ENCODE measurements at regions not wholly inside any gene's neighbourhood (a gene's known extent, or its start where the extent isn't known, plus 50 kb on each side); places are given as distances from the start of the nearest gene placed in this dataset.
"Not testable (repeated sequence)": the region's sequence is repeated elsewhere in the genome, so short reads cannot be mapped to it uniquely, and the experiment has no call there.

DNA sequence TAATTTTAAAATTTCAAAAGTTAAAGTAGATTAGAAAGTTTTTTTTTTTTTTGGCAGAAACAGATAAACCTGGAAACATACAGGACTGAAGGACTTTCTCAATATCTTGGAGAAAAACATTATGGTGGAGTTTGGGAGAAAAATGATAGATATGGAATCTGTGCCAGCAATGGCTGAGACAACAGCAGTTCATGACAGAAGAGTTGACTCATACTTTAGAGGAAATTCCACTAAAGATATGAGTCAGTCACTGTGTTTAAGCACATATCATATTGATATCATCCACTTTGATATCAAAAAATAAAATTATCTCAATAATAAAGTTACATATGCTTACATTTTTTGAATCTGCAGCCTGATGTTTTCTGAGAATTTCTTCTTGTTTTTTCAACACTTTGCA lies 193.9 kb upstream of the OR4E1 start:
- Histone ChIP-seq H3K27ac (ENCODE audit: low read depth in 1 of 2, low read length in 2 of 2) (no peak overlapping the region), H3K9me3 (ENCODE audit: control insufficient read depth, low read length) (peaks cover 1% of the 10 kb centered on the region), H3K36me3 (ENCODE audit: control insufficient read depth in 1 of 2, insufficient read depth in 2 of 2, low read length in 1 of 2) (no peaks in the 10 kb centered on the region), H3K4me1 (ENCODE audit: control insufficient read depth in 1 of 2, insufficient read depth in 2 of 2, low read length in 2 of 2) (no peaks in the 10 kb centered on the region), H3K4me3 (ENCODE audit: low read length in 2 of 2) (no peak overlapping the region), H3K27me3 (ENCODE audit: control insufficient read depth in 1 of 2, insufficient read depth in 2 of 2, low read length in 1 of 2) (no peaks in the 10 kb centered on the region)
- no peak for DNase-seq
- intact Hi-C loops (cut with DNase I): no loop called here
- ATAC-seq (ENCODE audit: low FRiP score): no peak

DNA sequence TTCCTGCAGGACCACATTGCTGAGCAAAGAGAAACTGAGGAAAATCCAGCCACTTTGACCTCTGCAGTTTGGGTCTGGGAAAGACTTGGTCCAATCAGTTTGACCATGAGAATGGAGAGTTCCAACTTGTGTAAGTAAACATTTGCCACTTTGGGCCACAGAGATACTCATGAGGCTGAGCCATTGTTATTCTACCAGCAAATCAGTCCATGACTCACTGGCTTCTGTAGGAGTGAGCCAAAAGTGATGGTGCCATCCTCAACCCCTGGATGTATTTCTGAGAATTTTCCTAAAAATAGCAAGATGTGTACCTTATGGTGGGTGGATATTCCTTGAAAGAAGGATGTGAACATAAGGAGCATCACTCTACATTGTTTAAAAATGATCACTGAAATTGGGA lies 192.9 kb upstream of the OR4E1 start:
- no peak overlapping the region for H3K27ac ChIP-seq (ENCODE audit: low read depth in 1 of 2, low read length in 2 of 2)
- H3K9me3 ChIP-seq (ENCODE audit: control insufficient read depth, low read length): peaks cover 1% of the 10 kb centered on the region
- no peaks in the 10 kb centered on the region for H3K4me1 ChIP-seq (ENCODE audit: control insufficient read depth in 1 of 2, insufficient read depth in 2 of 2, low read length in 2 of 2)
- no peak for ATAC-seq (ENCODE audit: low FRiP score)
- intact Hi-C loops (cut with DNase I): no loop called here
- no peaks in the 10 kb centered on the region for H3K27me3 ChIP-seq (ENCODE audit: control insufficient read depth in 1 of 2, insufficient read depth in 2 of 2, low read length in 1 of 2)
- no peak for DNase-seq
- H3K36me3 ChIP-seq (ENCODE audit: control insufficient read depth in 1 of 2, insufficient read depth in 2 of 2, low read length in 1 of 2): no peaks in the 10 kb centered on the region
- H3K4me3 ChIP-seq (ENCODE audit: low read length in 2 of 2): no peak overlapping the region

DNA sequence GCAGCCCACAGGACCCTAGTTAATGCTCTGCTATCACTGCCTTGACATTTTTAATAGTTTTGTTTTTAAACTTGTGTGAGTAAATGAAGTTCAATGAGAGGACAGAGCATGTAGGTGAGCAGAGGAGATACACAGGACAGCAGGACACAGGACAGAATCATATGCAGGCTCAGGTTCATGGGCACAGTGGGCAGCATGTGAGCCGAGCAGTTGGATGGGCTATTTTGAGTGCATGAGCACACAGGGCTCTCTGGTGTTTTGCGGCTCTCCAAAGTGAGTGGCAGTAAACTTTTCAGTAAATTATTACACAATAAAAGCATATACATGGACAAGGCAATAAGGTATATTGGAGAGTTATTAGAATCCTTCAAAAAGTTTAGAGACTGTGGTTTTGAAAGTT lies 189.7 kb upstream of the OR4E1 start:
- Histone ChIP-seq H3K27ac (ENCODE audit: low read depth in 1 of 2, low read length in 2 of 2) (no peak overlapping the region), H3K27me3 (ENCODE audit: control insufficient read depth in 1 of 2, insufficient read depth in 2 of 2, low read length in 1 of 2) (no peaks in the 10 kb centered on the region), H3K36me3 (ENCODE audit: control insufficient read depth in 1 of 2, insufficient read depth in 2 of 2, low read length in 1 of 2) (no peaks in the 10 kb centered on the region), H3K4me1 (ENCODE audit: control insufficient read depth in 1 of 2, insufficient read depth in 2 of 2, low read length in 2 of 2) (no peaks in the 10 kb centered on the region), H3K4me3 (ENCODE audit: low read length in 2 of 2) (no peak overlapping the region), H3K9me3 (ENCODE audit: control insufficient read depth, low read length) (no peaks in the 10 kb centered on the region)
- 64 to 66% methylated on average over 2 of the region's 2 CpGs for WGBS, 2 donors
- DNase-seq (no peak), ATAC-seq (ENCODE audit: low FRiP score) (no peak)
- intact Hi-C loops (cut with DNase I): no loop called here

DNA sequence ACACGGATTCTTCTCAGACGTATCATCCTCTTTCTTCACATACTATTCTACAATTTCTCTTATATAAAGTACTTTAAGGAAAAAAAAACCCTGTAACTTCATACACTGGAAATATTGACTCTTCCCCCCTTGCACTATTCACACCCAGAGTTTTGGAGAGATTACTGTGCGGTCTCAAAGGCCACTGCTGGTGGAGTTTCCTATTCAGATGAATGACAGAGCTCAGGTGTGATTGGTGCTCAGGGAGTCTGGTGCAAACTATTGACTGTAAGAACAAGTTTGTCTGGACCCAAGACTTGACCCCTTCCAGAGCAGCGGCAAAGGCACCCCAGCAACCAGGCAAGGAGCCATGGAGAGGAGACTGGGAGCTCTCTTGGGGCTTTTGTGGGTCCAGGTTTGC lies 187.5 kb upstream of the OR4E1 start:
- no peak for ATAC-seq (ENCODE audit: low FRiP score)
- WGBS, 2 donors: 78 to 82% methylated on average over 4 of the region's 4 CpGs
- Histone ChIP-seq H3K27ac (ENCODE audit: low read depth in 1 of 2, low read length in 2 of 2) (no peak overlapping the region), H3K36me3 (ENCODE audit: control insufficient read depth in 1 of 2, insufficient read depth in 2 of 2, low read length in 1 of 2) (no peaks in the 10 kb centered on the region), H3K4me3 (ENCODE audit: low read length in 2 of 2) (no peak overlapping the region), H3K4me1 (ENCODE audit: control insufficient read depth in 1 of 2, insufficient read depth in 2 of 2, low read length in 2 of 2) (no peaks in the 10 kb centered on the region), H3K27me3 (ENCODE audit: control insufficient read depth in 1 of 2, insufficient read depth in 2 of 2, low read length in 1 of 2) (no peaks in the 10 kb centered on the region), H3K9me3 (ENCODE audit: control insufficient read depth, low read length) (no peaks in the 10 kb centered on the region)
- intact Hi-C loops (cut with DNase I): no loop called here
- no peak for DNase-seq

DNA sequence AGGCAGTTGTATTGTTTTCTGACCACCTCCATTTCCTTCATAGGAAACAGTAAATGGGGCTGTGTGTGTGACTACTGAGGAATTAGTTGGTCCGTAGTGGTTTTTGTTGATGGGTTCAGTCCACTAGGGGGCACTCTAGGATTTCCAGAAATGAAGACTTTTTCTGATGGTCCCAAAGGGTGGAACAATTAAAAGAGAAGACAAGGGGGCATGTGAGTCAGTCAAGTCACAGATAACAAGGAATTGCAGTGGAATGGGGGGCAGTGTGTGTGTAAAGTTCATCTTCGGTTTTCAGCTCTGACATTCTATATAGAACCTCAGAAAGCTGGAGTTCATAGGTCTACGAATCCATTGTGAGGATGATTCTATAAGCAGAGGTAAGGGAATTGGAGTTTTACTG lies 186.6 kb upstream of the OR4E1 start:
- H3K27me3 ChIP-seq (ENCODE audit: control insufficient read depth in 1 of 2, insufficient read depth in 2 of 2, low read length in 1 of 2): no peaks in the 10 kb centered on the region
- no peaks in the 10 kb centered on the region for H3K36me3 ChIP-seq (ENCODE audit: control insufficient read depth in 1 of 2, insufficient read depth in 2 of 2, low read length in 1 of 2)
- H3K9me3 ChIP-seq (ENCODE audit: control insufficient read depth, low read length): no peaks in the 10 kb centered on the region
- H3K4me1 ChIP-seq (ENCODE audit: control insufficient read depth in 1 of 2, insufficient read depth in 2 of 2, low read length in 2 of 2): no peaks in the 10 kb centered on the region
- DNase-seq: no peak
- 62 to 69% methylated on average over 3 of the region's 3 CpGs for WGBS, 2 donors
- no peak overlapping the region for H3K4me3 ChIP-seq (ENCODE audit: low read length in 2 of 2)
- no peak overlapping the region for H3K27ac ChIP-seq (ENCODE audit: low read depth in 1 of 2, low read length in 2 of 2)
- intact Hi-C loops (cut with DNase I): no loop called here
- ATAC-seq (ENCODE audit: low FRiP score): no peak

DNA sequence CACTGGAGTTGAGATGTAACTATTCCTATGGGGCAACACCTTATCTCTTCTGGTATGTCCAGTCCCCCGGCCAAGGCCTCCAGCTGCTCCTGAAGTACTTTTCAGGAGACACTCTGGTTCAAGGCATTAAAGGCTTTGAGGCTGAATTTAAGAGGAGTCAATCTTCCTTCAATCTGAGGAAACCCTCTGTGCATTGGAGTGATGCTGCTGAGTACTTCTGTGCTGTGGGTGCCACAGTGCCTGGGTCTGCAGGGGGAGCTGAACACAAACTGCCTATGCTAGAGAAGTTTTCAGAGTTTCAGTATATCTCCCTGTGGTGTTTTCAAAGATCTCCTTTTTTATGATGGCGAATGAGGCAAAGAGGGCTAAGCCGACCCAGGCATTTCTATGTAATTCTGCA lies 179.2 kb upstream of the OR4E1 start:
- 70 to 75% methylated on average over 3 of the region's 3 CpGs for WGBS, 2 donors
- Histone ChIP-seq H3K4me3 (ENCODE audit: low read length in 2 of 2) (no peak overlapping the region), H3K4me1 (ENCODE audit: control insufficient read depth in 1 of 2, insufficient read depth in 2 of 2, low read length in 2 of 2) (no peaks in the 10 kb centered on the region), H3K9me3 (ENCODE audit: control insufficient read depth, low read length) (no peaks in the 10 kb centered on the region), H3K27ac (ENCODE audit: low read depth in 1 of 2, low read length in 2 of 2) (no peak overlapping the region), H3K27me3 (ENCODE audit: control insufficient read depth in 1 of 2, insufficient read depth in 2 of 2, low read length in 1 of 2) (no peaks in the 10 kb centered on the region), H3K36me3 (ENCODE audit: control insufficient read depth in 1 of 2, insufficient read depth in 2 of 2, low read length in 1 of 2) (no peaks in the 10 kb centered on the region)
- intact Hi-C loops (cut with DNase I): no loop called here
- DNase-seq (no peak), ATAC-seq (ENCODE audit: low FRiP score) (no peak)

DNA sequence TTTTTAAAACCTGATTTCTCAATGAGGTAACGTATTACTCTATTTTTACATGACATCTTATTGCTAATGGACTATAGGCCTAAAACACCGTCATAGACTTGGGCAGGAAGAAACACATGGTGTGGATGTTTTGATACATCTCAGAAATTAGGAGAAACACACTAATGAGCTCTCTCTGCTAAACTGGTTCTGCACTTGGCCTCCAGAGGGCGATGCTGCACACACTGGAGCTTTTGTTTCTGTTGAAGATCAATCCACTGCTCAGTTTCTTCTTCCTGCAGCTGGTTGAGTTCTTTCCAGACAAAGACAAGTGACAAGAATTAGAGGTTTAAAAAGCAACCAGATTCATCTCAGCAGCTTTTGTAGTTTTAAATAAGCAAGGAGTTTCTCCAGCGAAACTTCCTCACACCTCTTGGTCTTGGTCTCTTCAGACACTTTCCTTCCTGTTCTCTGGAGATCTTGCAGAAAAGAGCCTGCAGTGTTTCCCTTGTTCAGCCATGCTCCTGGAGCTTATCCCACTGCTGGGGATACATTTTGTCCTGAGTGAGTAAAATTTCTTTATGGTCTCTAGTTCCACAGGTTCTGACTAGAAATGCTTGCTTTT lies 178.5 kb upstream of the OR4E1 start:
- ATAC-seq (ENCODE audit: low FRiP score) (no peak), DNase-seq (no peak)

DNA sequence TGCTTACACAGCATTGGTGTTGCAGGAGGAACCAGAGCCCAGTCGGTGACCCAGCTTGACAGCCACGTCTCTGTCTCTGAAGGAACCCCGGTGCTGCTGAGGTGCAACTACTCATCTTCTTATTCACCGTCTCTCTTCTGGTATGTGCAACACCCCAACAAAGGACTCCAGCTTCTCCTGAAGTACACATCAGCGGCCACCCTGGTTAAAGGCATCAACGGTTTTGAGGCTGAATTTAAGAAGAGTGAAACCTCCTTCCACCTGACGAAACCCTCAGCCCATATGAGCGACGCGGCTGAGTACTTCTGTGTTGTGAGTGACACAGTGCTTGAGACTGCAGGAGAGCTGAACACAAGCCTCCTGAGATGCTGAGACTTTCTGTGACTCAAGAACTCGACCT lies 173.3 kb upstream of the OR4E1 start:
- H3K27me3 ChIP-seq (ENCODE audit: control insufficient read depth in 1 of 2, insufficient read depth in 2 of 2, low read length in 1 of 2); H3K36me3 ChIP-seq (ENCODE audit: control insufficient read depth in 1 of 2, insufficient read depth in 2 of 2, low read length in 1 of 2); H3K4me1 ChIP-seq (ENCODE audit: control insufficient read depth in 1 of 2, insufficient read depth in 2 of 2, low read length in 2 of 2); intact Hi-C loops (cut with DNase I); H3K4me3 ChIP-seq (ENCODE audit: low read length in 2 of 2); H3K9me3 ChIP-seq (ENCODE audit: control insufficient read depth, low read length); DNase-seq; H3K27ac ChIP-seq (ENCODE audit: low read depth in 1 of 2, low read length in 2 of 2); ATAC-seq (ENCODE audit: low FRiP score): not testable (repeated sequence)
- 63% methylated on average over 11 of the region's 11 CpGs for WGBS, 2 donors

More for the DNA sequence above, 178.5 kb upstream of the OR4E1 start:
- H3K4me1 ChIP-seq (ENCODE audit: control insufficient read depth in 1 of 2, insufficient read depth in 2 of 2, low read length in 2 of 2): no peaks in the 10 kb centered on the region
- H3K36me3 ChIP-seq (ENCODE audit: control insufficient read depth in 1 of 2, insufficient read depth in 2 of 2, low read length in 1 of 2): no peaks in the 10 kb centered on the region
- no peaks in the 10 kb centered on the region for H3K9me3 ChIP-seq (ENCODE audit: control insufficient read depth, low read length)
- no peak overlapping the region for H3K4me3 ChIP-seq (ENCODE audit: low read length in 2 of 2)
- no peak overlapping the region for H3K27ac ChIP-seq (ENCODE audit: low read depth in 1 of 2, low read length in 2 of 2)
- intact Hi-C loops (cut with DNase I): no loop called here
- no peaks in the 10 kb centered on the region for H3K27me3 ChIP-seq (ENCODE audit: control insufficient read depth in 1 of 2, insufficient read depth in 2 of 2, low read length in 1 of 2)
- 19% methylated on average over 4 of the region's 4 CpGs for WGBS, 2 donors

DNA sequence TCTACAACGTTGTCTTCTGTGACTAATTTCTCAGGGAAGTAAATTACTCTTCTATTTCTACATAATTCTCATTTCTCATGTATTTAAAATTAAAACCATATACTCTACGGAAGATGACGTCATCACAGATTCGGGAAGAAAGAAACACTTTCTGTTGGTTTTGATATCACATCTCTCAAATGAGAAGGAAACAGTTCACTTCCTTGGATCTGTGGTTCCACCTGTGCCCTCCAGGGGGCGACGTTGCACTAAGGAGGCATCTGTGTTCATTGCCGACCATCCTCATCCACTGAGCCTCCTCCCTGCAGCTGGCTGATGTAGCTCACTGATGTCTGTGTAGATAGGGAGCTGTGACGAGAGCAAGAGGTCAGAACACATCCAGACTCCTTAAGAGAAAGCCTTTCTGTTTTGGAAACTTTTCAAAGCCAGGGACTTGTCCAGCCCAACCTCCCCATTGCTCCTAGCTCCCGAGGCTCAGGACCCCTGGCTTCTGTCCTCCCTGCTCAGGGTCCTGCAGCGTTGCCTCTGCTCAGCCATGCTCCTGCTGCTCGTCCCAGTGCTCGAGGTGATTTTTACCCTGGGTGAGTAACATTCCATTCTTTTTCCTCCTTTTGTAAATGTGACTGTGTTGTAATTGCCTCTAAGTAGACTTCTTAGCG lies 172.7 kb upstream of the OR4E1 start:
- Histone ChIP-seq H3K4me3 (ENCODE audit: low read length in 2 of 2) (no peak overlapping the region), H3K9me3 (ENCODE audit: control insufficient read depth, low read length) (no peaks in the 10 kb centered on the region), H3K27ac (ENCODE audit: low read depth in 1 of 2, low read length in 2 of 2) (no peak overlapping the region), H3K36me3 (ENCODE audit: control insufficient read depth in 1 of 2, insufficient read depth in 2 of 2, low read length in 1 of 2) (no peaks in the 10 kb centered on the region), H3K27me3 (ENCODE audit: control insufficient read depth in 1 of 2, insufficient read depth in 2 of 2, low read length in 1 of 2) (no peaks in the 10 kb centered on the region), H3K4me1 (ENCODE audit: control insufficient read depth in 1 of 2, insufficient read depth in 2 of 2, low read length in 2 of 2) (no peaks in the 10 kb centered on the region)
- intact Hi-C loops (cut with DNase I): no loop called here
- ATAC-seq (ENCODE audit: low FRiP score) (no peak), DNase-seq (no peak)
- 29 to 36% methylated on average over 13 of the region's 13 CpGs for WGBS, 2 donors

All from aorta (tissue), 5 donors.